ENCODE measurements at regions not wholly inside any gene's neighbourhood (a gene's known extent, or its start where the extent isn't known, plus 50 kb on each side); places are given as distances from the start of the nearest gene placed in this dataset.
A peak's percentile ranks its signal among the peaks of the same experiment; 100 is the strongest.

DNA sequence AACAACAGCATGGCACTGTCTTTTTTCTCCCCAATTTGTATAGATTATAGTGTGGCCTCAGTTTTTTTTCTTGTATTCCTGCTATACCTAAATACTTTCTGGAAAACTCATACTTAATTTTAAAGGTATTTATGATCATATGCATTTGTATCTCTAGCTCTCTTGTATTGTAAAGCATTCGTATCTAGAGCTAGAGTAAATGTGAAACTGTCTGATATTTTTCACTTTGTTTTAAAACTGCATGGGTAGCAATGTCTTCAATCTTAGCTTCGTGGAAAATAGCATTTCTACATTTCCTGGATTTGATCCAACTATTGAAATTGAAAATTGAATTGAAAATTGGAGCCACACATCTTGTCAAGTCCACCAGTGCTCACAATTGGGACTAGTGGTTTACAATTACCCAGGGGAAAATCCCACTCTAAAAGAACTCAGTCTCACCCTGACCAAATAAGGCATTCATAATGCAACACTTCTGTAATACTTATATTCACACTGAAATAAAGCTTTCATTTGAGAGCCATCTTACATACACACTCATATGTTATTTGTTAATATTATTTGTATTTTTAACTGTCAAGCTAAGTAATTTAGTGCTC is 51.3 kb upstream of the KLF6 start:
- peak; percentile 58 to 82 (median 71) for DNase-seq

DNA sequence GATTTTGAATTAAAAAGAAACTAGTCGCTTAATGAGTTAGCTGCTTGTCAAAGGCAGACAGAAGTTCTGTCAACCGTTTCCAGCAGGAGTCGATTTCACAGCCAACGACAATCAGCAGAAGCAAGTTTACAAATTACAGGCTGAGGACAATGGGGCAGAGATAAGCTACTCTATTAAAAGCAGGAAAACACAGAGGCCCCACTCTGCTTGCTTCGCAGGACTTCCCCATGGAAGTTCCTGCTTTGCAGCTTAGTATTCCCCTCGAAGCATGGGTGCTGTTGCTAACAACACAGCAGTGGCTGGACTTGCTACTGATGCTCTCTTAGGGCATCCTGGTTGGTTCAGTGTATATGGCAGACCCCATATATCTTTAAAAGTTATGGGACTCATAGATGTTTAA is 50.8 kb upstream of the KLF6 start:
- DNase-seq: peak; percentile 90 to 96 (median 90)

- DNase-seq: peak in 2 of 3 donors; percentile 53 to 55
Observed at GRCh38 chr10:3834947-3835346, 49.9 kb upstream of the KLF6 start.

All from suppressor macrophage treated with lipopolysaccharide for 1 hour (primary cell).